ENCODE measurements at regions not wholly inside any gene's neighbourhood (a gene's known extent, or its start where the extent isn't known, plus 50 kb on each side); places are given as distances from the start of the nearest gene placed in this dataset.
"Not testable (repeated sequence)": the region's sequence is repeated elsewhere in the genome, so short reads cannot be mapped to it uniquely, and the experiment has no call there.

DNA sequence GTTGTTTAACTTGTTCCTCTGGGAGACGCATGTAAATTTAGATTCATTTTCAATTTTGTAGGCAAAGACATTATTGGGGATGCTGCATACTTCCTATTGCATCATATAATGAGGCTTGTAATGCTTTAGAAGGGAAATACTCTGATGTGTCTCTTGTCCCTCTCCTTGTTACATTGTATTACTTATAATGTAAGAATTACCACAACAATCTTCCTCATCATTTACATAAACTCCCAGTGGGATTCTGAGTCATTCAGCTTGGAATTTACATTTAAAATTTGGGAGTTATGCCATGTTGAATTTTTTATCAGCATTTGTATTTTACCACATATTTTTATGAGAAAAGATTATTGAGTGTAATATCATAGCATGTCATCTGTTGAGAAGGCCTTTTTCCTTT lies 963.4 kb upstream of the NRXN1 start:
- in situ Hi-C loops (cut with HindIII; ENCODE audit: low sequenced_read_pairs), result no loop called here

DNA sequence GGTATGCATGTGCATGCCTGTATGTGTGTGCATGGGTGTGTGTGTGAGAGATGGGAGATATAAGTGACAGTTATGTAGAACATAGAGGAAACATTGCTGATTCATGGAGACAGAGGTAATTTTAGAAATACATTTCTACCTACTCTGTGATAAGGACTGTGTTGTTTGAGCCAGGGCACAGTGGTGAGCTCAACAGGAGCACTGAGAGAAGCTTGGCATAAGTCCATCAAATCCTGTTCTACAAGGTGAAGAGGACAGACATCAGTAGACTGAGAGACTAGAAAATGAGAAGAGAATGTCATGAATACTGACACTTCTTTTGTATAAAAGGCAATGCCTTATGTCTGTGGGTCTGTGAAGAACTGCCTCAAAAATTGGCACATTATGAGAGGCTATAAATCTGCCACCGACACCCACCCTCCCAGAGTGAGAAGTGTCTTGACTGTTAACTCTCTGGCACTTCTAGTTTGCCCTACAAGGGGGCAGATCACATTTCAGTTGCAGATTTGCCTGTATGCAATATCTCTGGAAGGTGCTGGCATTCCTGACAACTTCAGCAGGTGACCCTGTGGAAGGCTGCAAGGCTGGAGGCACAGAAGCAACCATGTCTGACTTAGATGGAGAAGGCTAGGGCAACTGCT lies 962.3 kb upstream of the NRXN1 start:
- in situ Hi-C loops (cut with HindIII; ENCODE audit: low sequenced_read_pairs), result no loop called here

DNA sequence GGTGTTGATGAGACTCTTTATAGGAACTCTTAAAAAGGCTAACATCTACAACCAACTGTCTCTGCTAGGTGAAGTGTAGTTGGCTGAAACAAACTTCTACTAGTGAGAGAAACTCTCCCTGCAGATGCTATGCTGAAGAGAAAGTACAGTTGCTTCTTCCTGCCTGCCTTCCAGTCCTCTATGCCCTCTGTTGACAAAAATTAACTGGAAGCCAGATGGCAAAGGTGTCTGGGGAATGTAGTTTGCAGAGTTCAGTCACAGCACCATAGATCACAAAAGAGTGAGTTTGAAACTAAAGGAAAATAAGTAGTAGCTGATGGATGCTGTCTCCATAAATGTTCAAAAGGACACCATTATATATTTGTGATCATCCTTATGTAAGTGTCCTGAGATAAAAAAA lies 958.8 kb upstream of the NRXN1 start:
- in situ Hi-C loops (cut with HindIII; ENCODE audit: low sequenced_read_pairs), result no loop called here

DNA sequence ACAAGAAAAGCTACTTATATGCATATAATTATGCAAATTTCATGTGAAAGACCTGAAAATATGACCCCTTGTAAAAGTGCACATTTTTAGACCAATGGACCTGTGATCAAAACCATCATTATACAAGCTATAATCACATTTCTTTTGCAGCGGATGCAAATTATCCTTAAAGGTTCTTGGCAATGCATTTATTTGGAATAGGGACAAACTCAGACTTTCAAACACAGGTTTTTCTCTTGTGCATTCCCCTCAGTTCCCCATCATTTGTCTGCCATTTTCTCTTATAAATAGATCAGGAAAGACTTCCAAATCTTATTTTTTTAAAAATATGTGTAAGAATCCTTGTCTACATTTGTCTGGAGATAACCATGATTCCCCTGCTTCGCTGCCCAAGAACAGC lies 954.2 kb upstream of the NRXN1 start:
- in situ Hi-C loops (cut with HindIII; ENCODE audit: low sequenced_read_pairs), result no loop called here

DNA sequence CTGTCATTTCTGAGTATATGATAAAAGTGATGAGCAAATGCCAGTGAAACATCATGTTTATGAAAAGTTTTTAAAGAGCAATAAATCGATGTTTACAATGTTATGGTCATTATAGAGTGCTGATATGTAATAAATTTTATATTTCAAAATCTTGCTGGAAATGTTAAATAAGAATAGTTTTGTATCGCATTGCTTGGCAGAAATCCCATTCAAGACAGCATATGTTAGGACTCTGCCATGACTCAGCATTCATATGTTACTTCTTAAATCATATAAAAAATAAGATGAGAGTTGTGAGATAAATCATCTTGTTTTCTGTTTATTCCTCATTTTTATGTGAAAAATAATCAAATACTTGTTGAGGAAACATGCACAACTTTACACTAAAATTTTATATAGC lies 949.9 kb upstream of the NRXN1 start:
- in situ Hi-C loops (cut with HindIII; ENCODE audit: low sequenced_read_pairs), result no loop called here

DNA sequence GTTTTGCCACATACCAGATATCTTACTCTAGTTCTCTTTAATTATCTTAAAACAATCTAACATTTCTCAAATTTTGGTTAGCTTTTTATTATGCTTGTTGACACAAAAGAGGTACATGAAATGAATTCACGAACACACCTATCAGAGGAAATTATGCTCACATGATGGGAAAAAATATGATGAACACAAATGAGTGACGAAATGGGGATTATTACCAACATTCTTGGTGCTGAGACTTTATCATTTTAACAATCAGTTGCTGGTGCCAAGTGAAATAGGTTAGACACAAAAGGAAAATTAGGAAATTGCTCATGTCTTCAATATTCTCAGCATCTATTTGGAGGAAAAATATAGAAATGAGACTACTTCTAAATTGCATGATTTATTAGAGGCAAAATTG lies 944.7 kb upstream of the NRXN1 start:
- in situ Hi-C loops (cut with HindIII; ENCODE audit: low sequenced_read_pairs), result no loop called here

DNA sequence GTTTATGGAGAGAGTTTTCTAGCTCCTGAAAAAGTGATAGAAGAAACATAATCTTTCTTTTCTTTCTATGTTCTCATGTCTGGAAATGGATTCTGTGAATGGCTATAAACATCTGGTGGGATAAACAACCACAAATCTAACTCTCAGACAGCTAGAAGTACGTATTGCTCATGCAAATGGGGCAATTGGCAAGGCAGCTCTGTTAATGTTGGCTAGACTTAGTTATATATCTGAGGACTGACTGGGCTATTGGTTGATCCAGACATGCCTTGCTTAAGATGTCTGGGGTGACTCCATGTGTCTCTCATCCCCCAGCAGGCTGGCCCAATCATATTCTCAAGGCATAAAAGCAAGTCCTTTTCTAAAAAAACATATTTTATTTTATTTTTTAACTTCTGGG lies 939.2 kb upstream of the NRXN1 start:
- in situ Hi-C loops (cut with HindIII; ENCODE audit: low sequenced_read_pairs), result no loop called here

DNA sequence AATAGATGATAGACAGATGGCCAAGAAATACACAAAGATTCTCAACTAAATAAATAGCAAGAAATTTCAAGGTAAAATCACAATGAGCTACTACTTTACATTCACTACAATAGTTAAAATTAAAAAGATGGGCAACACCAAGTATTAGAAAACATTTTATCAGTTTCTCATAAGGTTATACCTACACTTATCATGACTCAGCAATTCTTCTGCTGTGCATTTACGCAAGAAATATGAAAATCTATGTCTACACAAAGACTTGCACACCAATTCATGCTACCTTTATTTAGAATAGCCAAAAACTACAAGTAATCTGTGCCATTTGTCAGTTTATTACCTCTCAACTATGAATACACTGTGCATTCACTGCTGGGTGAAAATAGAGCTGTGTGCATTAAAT lies 937.4 kb upstream of the NRXN1 start:
- in situ Hi-C loops (cut with HindIII; ENCODE audit: low sequenced_read_pairs), result no loop called here

DNA sequence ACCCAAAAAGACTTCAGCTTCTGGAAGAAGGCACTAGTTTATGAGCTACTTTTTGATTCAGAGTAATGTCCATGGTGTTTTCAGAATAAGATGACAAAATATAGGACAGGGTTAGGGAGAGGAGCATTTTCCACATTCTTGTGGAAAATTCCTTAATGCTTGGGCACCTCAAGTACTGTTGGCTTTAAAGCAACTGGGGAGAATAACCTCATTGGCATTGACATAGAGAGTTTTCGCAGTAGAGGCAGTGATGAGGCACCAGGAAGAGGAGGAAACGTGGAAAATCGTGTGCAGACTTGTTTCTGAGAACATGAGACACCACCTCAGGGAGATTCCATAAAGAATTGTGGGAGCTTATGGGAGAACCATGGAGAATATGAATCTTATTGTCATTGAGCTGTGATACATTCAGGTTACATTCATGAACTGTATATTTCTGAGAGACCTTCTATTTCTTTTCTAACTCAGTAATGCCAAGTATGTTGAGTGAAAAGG lies 929.0 kb upstream of the NRXN1 start:
- in situ Hi-C loops (cut with HindIII; ENCODE audit: low sequenced_read_pairs), result no loop called here

DNA sequence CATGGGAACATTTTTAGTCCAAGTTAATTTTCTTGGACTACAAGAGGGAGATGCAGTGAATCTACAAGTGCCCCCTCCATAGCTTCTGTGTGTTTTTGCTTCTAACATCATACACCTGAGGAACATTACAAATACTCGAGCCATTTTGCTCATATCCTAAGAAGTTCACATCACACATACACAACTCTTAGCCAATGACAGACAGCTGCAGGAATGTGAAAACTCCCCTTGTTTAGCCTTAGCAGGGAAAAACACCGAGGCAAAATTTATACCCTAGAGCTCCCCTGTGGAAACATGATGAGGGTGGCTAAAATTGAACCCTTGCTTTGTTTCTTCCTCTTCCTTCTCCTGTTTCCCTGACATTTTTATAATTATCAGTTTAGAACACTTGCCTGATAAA lies 928.3 kb upstream of the NRXN1 start:
- in situ Hi-C loops (cut with HindIII; ENCODE audit: low sequenced_read_pairs), result no loop called here

DNA sequence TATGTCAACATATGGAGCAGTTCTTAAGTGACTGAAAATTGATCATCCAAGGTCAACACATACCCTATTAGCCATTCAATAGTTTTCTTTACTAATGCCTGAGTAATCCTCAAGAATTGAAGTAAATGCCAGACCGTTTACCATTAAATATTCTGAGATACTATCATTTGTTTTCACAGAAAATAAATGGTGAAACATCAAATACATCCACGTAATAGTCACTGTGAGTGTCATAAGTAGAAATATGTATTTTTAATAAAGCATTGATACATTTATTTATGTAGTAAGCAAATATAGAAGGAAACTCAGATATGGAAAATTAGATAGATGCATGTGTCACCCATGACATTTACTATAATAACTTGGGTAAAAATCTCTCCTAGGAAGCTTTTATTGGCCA lies 927.8 kb upstream of the NRXN1 start:
- in situ Hi-C loops (cut with HindIII; ENCODE audit: low sequenced_read_pairs), result no loop called here

DNA sequence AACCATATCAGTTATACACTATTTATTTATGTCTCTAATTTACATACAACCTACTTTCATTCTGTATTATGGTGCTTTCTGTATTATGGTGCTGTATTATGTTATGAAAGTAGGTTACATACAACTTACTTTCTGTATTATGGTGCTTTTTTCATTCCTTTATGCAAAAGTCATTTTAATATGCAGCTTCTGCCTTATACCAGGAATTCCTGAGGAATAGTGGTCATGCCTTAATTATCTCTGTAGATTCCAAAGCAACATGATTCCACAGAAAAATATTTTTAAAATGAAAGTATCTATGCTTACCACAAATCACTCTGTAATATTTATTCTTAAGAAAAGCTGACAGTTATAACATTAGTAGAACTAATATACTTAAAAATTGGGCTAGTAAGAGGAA lies 922.0 kb upstream of the NRXN1 start:
- in situ Hi-C loops (cut with HindIII; ENCODE audit: low sequenced_read_pairs), result no loop called here

DNA sequence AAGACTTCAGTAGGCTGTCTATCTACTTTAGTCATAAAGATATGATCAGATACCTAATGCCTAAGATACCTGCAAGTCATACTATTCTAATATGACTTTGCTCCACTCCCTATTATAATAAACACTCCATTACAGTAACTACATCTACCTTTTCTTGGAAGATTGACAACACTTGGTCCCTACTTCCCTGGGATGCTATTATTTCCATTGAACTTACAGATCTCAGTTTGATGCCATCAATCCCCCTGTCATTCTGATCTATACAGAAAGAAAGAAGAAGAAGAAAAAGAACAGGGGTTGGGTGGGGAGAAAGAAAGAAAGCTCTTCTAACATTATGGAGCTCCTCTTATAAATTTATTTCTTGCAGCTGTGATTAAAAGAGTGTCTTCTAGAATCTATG lies 889.1 kb upstream of the NRXN1 start:
- in situ Hi-C loops (cut with HindIII; ENCODE audit: low sequenced_read_pairs), result no loop called here

DNA sequence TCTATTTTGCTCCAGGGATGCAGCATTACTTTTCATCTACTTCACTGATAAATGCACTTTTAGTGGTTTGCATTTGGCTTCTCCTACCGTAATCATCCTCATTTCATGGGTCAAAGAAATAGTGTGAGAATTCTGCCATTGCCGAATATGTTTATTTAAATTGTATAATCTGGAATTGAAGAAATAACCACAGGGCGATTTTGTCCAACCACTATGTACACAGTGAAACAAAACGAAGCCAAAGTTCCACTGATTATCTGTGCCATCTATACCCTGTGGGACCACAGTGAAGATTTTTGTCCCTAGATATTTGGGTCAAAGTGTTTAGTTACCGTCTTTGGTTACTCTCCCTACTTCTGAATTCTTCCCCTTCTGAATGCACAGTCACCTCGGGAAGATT lies 888.6 kb upstream of the NRXN1 start:
- in situ Hi-C loops (cut with HindIII; ENCODE audit: low sequenced_read_pairs), result no loop called here

DNA sequence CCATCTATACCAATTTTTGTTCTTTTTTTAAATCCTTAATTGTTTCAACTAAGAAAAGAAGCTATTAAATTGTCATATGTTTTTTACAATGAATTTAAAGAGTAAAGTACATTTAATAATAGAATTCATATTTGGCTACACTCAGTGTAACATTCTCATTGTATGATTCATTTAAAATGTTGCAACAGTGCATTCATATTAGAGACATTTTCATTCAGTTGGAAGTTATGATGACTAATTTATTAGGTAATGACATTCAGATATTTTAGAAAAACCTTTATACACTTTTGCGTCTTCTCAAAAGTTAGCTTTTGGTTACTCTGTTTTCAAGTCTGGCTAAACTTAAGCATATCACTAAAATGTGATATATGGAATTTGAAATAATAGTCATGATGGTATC lies 887.5 kb upstream of the NRXN1 start:
- in situ Hi-C loops (cut with HindIII; ENCODE audit: low sequenced_read_pairs), result no loop called here

DNA sequence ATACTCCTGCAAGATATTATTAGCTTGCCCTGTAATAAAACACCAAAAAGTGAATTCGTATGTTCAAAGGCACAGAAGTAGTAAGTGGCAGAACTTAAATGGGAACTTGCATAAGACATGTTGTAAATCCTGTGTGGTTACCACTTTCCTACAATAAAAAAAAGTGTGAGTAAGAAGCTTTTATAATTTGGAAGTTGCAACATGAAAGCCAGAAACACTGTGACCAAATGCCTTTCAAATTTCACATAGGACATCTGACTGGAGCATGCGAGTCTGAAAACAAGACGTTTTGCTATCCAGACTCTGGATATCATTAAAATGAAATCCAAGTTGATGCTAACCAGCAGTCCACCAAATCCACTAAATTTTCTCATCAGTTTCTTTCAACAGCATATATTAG lies 886.2 kb upstream of the NRXN1 start:
- in situ Hi-C loops (cut with HindIII; ENCODE audit: low sequenced_read_pairs), result no loop called here

DNA sequence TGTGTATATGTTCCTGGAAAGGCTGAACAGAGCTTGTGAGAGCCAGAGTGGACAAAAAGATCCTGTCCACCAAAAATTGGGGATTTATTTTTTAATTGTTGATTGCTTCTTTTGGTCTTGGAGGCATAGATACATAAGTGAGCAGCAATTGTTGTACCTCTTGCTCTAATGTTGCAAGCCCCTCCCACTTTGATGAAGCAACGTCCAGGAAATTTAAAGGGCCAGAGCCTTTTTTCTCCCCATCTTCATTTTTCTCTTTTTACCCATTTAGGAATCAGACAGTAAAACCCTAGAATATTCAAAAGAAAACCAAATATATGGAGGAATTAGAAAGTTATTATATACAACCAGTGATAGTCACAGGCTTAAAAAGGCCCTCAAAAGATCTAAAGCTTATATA lies 871.8 kb upstream of the NRXN1 start:
- in situ Hi-C loops (cut with HindIII; ENCODE audit: low sequenced_read_pairs), result no loop called here

DNA sequence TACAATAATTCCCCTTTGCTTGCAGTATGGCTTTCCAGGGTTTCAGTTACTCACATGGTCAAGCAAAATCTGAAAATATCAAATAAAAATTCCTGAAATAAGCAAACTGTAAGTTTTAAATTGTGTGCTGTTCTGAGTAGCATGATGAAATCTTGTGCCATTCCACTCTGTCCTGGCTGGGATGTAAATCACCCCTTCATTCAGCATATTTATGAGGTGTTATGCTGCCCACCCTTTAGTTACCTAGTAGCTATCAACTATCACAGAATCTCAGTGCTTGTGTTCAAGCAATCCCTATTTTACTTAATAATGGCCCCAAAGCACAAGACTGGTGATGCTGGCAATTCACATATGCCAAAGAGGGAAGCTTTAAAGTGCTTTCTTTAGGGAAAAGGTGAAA lies 867.7 kb upstream of the NRXN1 start:
- in situ Hi-C loops (cut with HindIII; ENCODE audit: low sequenced_read_pairs), result no loop called here

DNA sequence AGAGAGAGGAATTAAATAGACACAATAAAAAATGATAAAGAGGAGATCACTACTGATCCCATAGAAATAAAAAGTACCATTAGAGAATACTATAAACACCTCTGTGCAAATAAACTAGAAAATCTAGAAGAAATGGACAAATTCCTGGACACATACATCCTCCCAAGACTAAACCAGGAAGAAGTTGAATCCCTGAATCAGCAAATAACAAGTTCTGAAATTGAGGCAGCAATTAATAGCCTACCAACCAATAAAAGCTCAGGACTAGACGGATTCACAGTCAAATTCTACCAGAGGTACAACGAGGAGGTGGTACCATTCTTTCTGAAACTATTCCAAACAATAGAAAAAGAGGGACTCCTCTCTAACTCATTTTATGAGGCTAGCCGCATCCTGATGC lies 862.7 kb upstream of the NRXN1 start:
- in situ Hi-C loops (cut with HindIII; ENCODE audit: low sequenced_read_pairs), result not testable (repeated sequence)

DNA sequence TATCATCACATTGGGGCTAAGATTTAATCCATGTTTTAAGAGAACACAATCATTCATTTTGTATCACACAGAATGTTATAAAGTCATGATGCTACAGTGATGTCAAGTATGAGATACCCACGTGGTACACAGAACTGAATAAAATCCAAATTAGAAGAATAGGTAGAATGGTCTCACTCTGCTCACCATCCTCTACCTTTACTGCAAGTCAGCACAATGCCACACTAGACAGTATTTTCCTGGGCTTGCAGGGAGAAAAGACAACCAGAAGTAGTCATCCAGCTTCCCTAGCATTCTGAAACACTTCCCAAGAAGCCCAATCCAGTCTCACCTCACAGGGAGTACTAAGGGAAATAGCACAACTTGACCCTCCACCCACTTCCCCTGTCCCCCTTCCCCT lies 856.2 kb upstream of the NRXN1 start:
- in situ Hi-C loops (cut with HindIII; ENCODE audit: low sequenced_read_pairs), result no loop called here

DNA sequence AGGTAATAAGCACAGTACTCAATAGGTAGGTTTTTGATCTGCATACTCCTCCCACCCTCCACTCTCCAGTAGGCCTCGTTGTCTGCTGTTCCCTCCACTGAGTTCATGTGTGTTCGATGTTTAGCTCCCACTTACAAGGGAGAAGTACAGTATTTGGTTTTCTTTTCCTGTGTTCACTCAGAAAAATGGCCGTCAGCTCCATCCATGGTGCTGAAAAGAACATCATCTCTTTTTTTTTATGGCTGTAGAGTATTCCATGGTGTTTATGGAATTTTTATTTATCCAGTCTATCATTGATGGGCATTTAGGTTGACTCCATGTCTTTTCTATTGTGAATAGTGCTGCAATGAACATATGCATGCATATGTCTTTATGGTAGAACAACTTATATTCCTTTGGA lies 849.7 kb upstream of the NRXN1 start:
- in situ Hi-C loops (cut with HindIII; ENCODE audit: low sequenced_read_pairs), result no loop called here

DNA sequence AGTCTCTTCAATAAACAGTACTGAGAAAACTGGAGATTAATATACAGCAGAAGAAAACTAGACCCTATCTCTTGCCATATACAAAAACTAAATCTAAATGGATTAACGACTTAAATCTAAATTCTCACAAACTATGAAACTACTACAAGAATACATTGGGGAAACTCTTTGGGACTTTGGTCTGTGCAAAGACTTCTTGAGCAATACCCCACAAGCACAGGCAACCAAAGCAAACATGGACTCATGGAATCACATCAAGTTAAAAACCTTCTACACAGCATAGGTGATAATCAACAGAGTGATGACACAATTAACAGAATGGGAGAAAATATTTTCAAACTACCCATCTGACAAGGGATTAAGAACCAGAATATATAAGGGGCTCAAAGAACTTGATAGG lies 848.2 kb upstream of the NRXN1 start:
- in situ Hi-C loops (cut with HindIII; ENCODE audit: low sequenced_read_pairs), result no loop called here

DNA sequence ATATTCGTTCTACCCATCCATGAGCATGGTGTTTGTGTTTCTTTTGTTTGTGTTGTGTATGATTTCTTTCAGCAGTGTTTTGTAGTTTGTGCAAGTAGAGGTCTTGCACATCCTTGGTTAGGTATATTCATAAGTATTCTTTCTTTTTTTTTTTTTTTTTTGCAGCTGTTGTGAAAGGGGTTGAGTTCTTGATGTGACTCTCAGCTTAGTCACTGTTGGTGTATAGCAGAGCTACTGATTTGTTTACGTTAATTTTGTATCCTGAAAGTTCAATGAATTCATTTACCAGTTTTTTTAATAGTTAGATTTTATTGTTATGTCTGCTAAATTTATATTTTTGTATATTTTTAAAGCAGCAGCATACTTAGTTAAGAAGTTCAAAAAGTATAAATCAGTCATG lies 834.4 kb upstream of the NRXN1 start:
- in situ Hi-C loops (cut with HindIII; ENCODE audit: low sequenced_read_pairs), result no loop called here

DNA sequence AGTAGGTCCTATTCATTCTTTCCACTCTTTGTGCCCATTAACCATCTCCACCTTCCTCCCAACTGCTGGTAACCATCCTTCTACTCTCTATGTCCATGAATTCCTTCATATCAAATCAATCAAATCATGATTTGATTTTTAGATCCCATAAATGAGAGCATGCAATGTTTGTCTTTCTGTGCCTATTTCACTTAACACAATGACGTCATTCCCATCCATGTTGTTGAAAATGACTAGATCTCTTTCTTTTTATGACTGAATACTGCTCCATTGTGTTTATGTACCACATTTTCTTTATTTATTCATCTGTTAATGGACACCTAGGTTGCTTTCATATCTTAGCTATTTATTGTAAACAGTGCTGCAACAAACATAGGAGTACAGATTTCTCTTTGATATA lies 827.3 kb upstream of the NRXN1 start:
- in situ Hi-C loops (cut with HindIII; ENCODE audit: low sequenced_read_pairs), result no loop called here
